WTC11 (cell line): ENCODE measurements at regions not wholly inside any gene's neighbourhood (a gene's known extent, or its start where the extent isn't known, plus 50 kb on each side); places are given as distances from the start of the nearest gene placed in this dataset.

Experiments used
- TP53 ChIP-seq: sonication (generic); formaldehyde crosslinking; IDR thresholded peaks from 2 replicates; pipeline ENCODE4 v1.8.1; 2023; ENCODE audit warnings: mild to moderate bottlenecking, missing genetic modification reagents
- TF ChIP-seq, protein P1 (sequence below): sonication (generic); formaldehyde crosslinking; IDR thresholded peaks from 2 replicates; pipeline ENCODE4 v1.8.0; 2022; ENCODE audit warnings: mild to moderate bottlenecking, missing genetic modification reagents
- TF ChIP-seq, protein P2 (sequence below): sonication (generic); formaldehyde crosslinking; conservative IDR thresholded peaks from 2 replicates; pipeline ENCODE4 v1.8.1; 2022; ENCODE audit warnings: mild to moderate bottlenecking, missing genetic modification reagents
- TF ChIP-seq, protein P3 (sequence below): fragments of 200-600 bp; IDR thresholded peaks from 2 replicates; pipeline ENCODE4 v1.8.0; 2022; ENCODE audit warnings: antibody characterized with exemption

DNA sequence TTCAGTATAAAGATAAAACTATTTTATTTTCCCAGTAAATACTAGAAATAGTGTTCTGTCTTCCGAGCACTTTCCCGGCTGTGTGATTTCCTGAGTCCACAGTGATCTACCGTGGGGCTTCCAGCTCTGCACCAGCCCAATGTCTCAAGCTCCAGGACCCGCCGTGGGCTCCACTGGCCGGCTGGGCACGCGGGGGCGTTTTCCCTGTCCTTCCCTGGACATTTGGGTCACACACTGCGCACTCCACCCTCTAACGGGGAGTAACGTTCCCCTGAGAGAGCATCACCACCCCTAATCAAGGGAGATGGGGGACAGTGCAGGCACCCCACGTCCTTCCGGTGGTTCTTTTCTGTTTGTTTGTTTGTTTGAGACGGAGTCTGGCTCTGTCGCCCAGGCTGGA is 844.6 kb upstream of the FRG1 start:
- TF ChIP-seq TP53 (CRISPR knock-in tag): no peak
- TF ChIP-seq, protein P1, sequence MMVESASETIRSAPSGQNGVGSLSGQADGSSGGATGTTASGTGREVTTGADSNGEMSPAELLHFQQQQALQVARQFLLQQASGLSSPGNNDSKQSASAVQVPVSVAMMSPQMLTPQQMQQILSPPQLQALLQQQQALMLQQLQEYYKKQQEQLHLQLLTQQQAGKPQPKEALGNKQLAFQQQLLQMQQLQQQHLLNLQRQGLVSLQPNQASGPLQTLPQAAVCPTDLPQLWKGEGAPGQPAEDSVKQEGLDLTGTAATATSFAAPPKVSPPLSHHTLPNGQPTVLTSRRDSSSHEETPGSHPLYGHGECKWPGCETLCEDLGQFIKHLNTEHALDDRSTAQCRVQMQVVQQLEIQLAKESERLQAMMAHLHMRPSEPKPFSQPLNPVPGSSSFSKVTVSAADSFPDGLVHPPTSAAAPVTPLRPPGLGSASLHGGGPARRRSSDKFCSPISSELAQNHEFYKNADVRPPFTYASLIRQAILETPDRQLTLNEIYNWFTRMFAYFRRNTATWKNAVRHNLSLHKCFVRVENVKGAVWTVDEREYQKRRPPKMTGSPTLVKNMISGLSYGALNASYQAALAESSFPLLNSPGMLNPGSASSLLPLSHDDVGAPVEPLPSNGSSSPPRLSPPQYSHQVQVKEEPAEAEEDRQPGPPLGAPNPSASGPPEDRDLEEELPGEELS: no peak
- TF ChIP-seq, protein P2, sequence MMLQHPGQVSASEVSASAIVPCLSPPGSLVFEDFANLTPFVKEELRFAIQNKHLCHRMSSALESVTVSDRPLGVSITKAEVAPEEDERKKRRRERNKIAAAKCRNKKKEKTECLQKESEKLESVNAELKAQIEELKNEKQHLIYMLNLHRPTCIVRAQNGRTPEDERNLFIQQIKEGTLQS (CRISPR knock-in tag): no peak
- TF ChIP-seq, protein P3, sequence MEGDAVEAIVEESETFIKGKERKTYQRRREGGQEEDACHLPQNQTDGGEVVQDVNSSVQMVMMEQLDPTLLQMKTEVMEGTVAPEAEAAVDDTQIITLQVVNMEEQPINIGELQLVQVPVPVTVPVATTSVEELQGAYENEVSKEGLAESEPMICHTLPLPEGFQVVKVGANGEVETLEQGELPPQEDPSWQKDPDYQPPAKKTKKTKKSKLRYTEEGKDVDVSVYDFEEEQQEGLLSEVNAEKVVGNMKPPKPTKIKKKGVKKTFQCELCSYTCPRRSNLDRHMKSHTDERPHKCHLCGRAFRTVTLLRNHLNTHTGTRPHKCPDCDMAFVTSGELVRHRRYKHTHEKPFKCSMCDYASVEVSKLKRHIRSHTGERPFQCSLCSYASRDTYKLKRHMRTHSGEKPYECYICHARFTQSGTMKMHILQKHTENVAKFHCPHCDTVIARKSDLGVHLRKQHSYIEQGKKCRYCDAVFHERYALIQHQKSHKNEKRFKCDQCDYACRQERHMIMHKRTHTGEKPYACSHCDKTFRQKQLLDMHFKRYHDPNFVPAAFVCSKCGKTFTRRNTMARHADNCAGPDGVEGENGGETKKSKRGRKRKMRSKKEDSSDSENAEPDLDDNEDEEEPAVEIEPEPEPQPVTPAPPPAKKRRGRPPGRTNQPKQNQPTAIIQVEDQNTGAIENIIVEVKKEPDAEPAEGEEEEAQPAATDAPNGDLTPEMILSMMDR: no peak
